ENCODE measurements at regions not wholly inside any gene's neighbourhood (a gene's known extent, or its start where the extent isn't known, plus 50 kb on each side); places are given as distances from the start of the nearest gene placed in this dataset.
A peak's percentile ranks its signal among the peaks of the same experiment; 100 is the strongest.
"Not testable (repeated sequence)": the region's sequence is repeated elsewhere in the genome, so short reads cannot be mapped to it uniquely, and the experiment has no call there.

GRCh38 chr6:169093066-169093723 is 160.5 kb downstream of the THBS2 start:
- no peaks in the 10 kb centered on the region for H3K36me3 ChIP-seq
- no peak overlapping the region for H3K4me3 ChIP-seq
- H3K9me3 ChIP-seq = peaks cover 0 to 24% of the 10 kb centered on the region in 2 donors
- no peak for DNase-seq
- TF ChIP-seq CTCF (IDR thresholded peaks at IDR 0.05) = no peak
- H3K4me1 ChIP-seq = no peaks in the 10 kb centered on the region
- intact Hi-C loops (cut with DNase I) = no loop called here
- H3K27me3 ChIP-seq = peaks cover 0 to 6% of the 10 kb centered on the region in 2 donors
- H3K27ac ChIP-seq = no peak overlapping the region
- no peak for ATAC-seq

- Histone ChIP-seq H3K27ac (no peak overlapping the region), H3K4me1 (no peaks in the 10 kb centered on the region), H3K36me3 (no peaks in the 10 kb centered on the region), H3K27me3 (no peaks in the 10 kb centered on the region), H3K9me3 (peaks cover 0 to 24% of the 10 kb centered on the region in 2 donors), H3K4me3 (no peak overlapping the region)
- ATAC-seq = no peak
- no peak for TF ChIP-seq CTCF (IDR thresholded peaks at IDR 0.05)
- intact Hi-C loops (cut with DNase I) = no loop called here
- no peak for DNase-seq
Measured at GRCh38 chr6:169092375-169092774, 161.3 kb downstream of the THBS2 start.

- H3K36me3 ChIP-seq; ATAC-seq; intact Hi-C loops (cut with DNase I); H3K27me3 ChIP-seq; H3K4me1 ChIP-seq; H3K4me3 ChIP-seq; H3K27ac ChIP-seq; DNase-seq: not testable (repeated sequence)
- peaks cover 0 to 24% of the 10 kb centered on the region in 2 donors for H3K9me3 ChIP-seq
Measured at GRCh38 chr6:169090514-169091127, 163.0 kb downstream of the THBS2 start.

GRCh38 chr6:169088762-169089161 is 164.9 kb downstream of the THBS2 start:
- peaks cover 0 to 24% of the 10 kb centered on the region in 2 donors for H3K9me3 ChIP-seq
- H3K4me3 ChIP-seq = no peak overlapping the region
- ATAC-seq = no peak
- no peak for DNase-seq
- no peaks in the 10 kb centered on the region for H3K4me1 ChIP-seq
- no peak overlapping the region for H3K27ac ChIP-seq
- H3K36me3 ChIP-seq = no peaks in the 10 kb centered on the region
- no peak for TF ChIP-seq CTCF (IDR thresholded peaks at IDR 0.05)
- intact Hi-C loops (cut with DNase I) = no loop called here
- H3K27me3 ChIP-seq = no peaks in the 10 kb centered on the region

- intact Hi-C loops (cut with DNase I) = no loop called here
Measured at GRCh38 chr6:169087443-169088041, 166.1 kb downstream of the THBS2 start.

GRCh38 chr6:169086616-169087015 is 167.0 kb downstream of the THBS2 start:
- ATAC-seq; DNase-seq; H3K4me1 ChIP-seq; intact Hi-C loops (cut with DNase I); H3K36me3 ChIP-seq; H3K27me3 ChIP-seq; H3K4me3 ChIP-seq; H3K27ac ChIP-seq: not testable (repeated sequence)
- H3K9me3 ChIP-seq = peaks cover 0 to 22% of the 10 kb centered on the region in 2 donors

More at GRCh38 chr6:169087443-169088041, 166.1 kb downstream of the THBS2 start:
- no peak for TF ChIP-seq CTCF (IDR thresholded peaks at IDR 0.05)
- Histone ChIP-seq H3K27me3 (no peaks in the 10 kb centered on the region), H3K36me3 (no peaks in the 10 kb centered on the region), H3K27ac (peak overlapping the region in 1 of 2 donors; percentile 9), H3K4me3 (no peak overlapping the region), H3K9me3 (peaks cover 0 to 24% of the 10 kb centered on the region in 2 donors), H3K4me1 (no peaks in the 10 kb centered on the region)
- DNase-seq = peak in 2 of 4 donors; percentile 56 to 63
- ATAC-seq = peak; percentile 21
